HepG2 (cell line): ENCODE measurements at regions not wholly inside any gene's neighbourhood (a gene's known extent, or its start where the extent isn't known, plus 50 kb on each side); places are given as distances from the start of the nearest gene placed in this dataset.

Source experiments
- ATAC-seq: fragments of 200-7000 bp; cut with Tn5 transposase; 3 replicates; pipeline ENCODE4 v1.9.1; 2020; ENCODE audit warnings: mild to moderate bottlenecking, moderate library complexity
- BruUV-seq: library from RNA; stranded (reverse); fragments of 400-500 nt; replicated peaks from 2 replicates; lab custom pipeline; 2021; lab: Mats Ljungman, UMichigan
- CTCF ChIA-PET: fragments of 300-600 bp; formaldehyde crosslinking; extraction: SDS; loops from one replicate; lab custom pipeline; 2021; ENCODE audit warnings: low total read pairs, inconsistent platforms, low intra/inter-chr PET ratio; lab: Yijun Ruan, JAX
- POLR2A ChIA-PET: fragments of 350-600 bp; sonication (Branson Sonifier 250); formaldehyde crosslinking; loops from one replicate; lab custom pipeline; 2020; ENCODE audit warnings: antibody characterized with exemption, inconsistent platforms; lab: Yijun Ruan, JAX
- DNase-seq: peaks from one replicate; pipeline ENCODE4 v3.0.0-alpha.2; 2015; ENCODE audit warnings: low spot score
- FAIRE-seq: peaks from 3 replicates; lab custom pipeline; 2011; peaks lifted over from hg19 to GRCh38; lab: Jason Lieb, UNC
- H2AFZ ChIP-seq: one replicate; pipeline ENCODE4 v1.6.1; 2011; ENCODE audit warnings: low read length, inconsistent platforms
- H3K27ac ChIP-seq: fragments of 300-600 bp; 3 replicates; pipeline ENCODE4 v1.8.0; 2011; ENCODE audit warnings: mixed run types, mild to moderate bottlenecking, mixed read lengths, low read length, inconsistent platforms; ENCODE audit not compliant: insufficient read depth; ENCODE audit errors: extremely low read length
- H3K27me3 ChIP-seq, 2 experiments: fragments of 200-600 bp in 1 of 2; 2 replicates in 1 of 2; 3 replicates in 1 of 2; pipeline versions ENCODE4 v1.6.0 to v1.8.0; 2011; ENCODE audit warnings: low read length in 2 of 2, mild to moderate bottlenecking in 2 of 2, moderate library complexity in 2 of 2, inconsistent platforms in 1 of 2; ENCODE audit not compliant: insufficient read depth in 2 of 2, control insufficient read depth in 1 of 2
- H3K36me3 ChIP-seq, 2 experiments: fragments of 200-600 bp in 1 of 2; replicated peaks in 1 of 2; 2 replicates in 1 of 2; 3 replicates in 1 of 2; pipeline versions ENCODE4 v1.5.1 to v1.8.0; 2011; ENCODE audit warnings: low read length in 2 of 2, inconsistent platforms in 1 of 2; ENCODE audit not compliant: insufficient read depth in 2 of 2, control insufficient read depth in 1 of 2
- H3K4me1 ChIP-seq: 2 replicates; pipeline ENCODE4 v1.5.1; 2012; ENCODE audit warnings: low read length, inconsistent platforms; ENCODE audit not compliant: insufficient read depth
- H3K4me2 ChIP-seq: 2 replicates; pipeline ENCODE4 v1.6.0; 2011; ENCODE audit warnings: low read depth, low read length, inconsistent platforms
- H3K4me3 ChIP-seq, 3 experiments: fragments of 200-600 bp in 1 of 3; sonication (generic), shearing (Covaris generic) in 1 of 3; replicated peaks in 1 of 3; 2 replicates each; pipeline ENCODE4 v1.5.1; 2011 to 2016; ENCODE audit warnings: low read length in 3 of 3, inconsistent platforms in 2 of 3, low read depth in 2 of 3, mild to moderate bottlenecking in 2 of 3, control low read depth in 1 of 3, mixed read lengths in 1 of 3; ENCODE audit not compliant: insufficient read depth in 1 of 3
- H3K79me2 ChIP-seq: one replicate; pipeline ENCODE4 v1.6.1; 2011; ENCODE audit warnings: low read length, inconsistent platforms; ENCODE audit not compliant: insufficient read depth
- H3K9ac ChIP-seq: 2 replicates; pipeline ENCODE4 v1.6.0; 2011; ENCODE audit warnings: mild to moderate bottlenecking, low read depth, low read length, inconsistent platforms; ENCODE audit not compliant: insufficient read depth
- H3K9me3 ChIP-seq: 2 replicates; pipeline ENCODE4 v1.5.1; 2012; ENCODE audit warnings: mild to moderate bottlenecking, low read length
- H4K20me1 ChIP-seq: 2 replicates; pipeline ENCODE4 v1.6.0; 2011; ENCODE audit warnings: inconsistent platforms, mild to moderate bottlenecking, low read length, moderate library complexity; ENCODE audit not compliant: insufficient read depth
- CENPBD1 ChIP-seq: sonication (generic); formaldehyde crosslinking; IDR thresholded peaks from 2 replicates; pipeline ENCODE4 v1.8.0; 2022; ENCODE audit warnings: missing genetic modification reagents, low read depth, mild to moderate bottlenecking, borderline replicate concordance
- CREB1 ChIP-seq, 2 experiments: fragments of 450-650 bp in 1 of 2; IDR thresholded peaks; 2 replicates each; pipeline ENCODE4 v1.6.1; 2016 to 2017; ENCODE audit warnings: control low read depth in 1 of 2, mild to moderate bottlenecking in 1 of 2, missing compliant biosample characterization in 1 of 2, missing genetic modification characterization in 1 of 2
- HOXA9 ChIP-seq: sonication (generic); formaldehyde crosslinking; IDR thresholded peaks from 2 replicates; pipeline ENCODE4 v1.8.1; 2022; ENCODE audit warnings: missing genetic modification reagents, mild to moderate bottlenecking, moderate library complexity, borderline replicate concordance
- IRX3 ChIP-seq: sonication (generic); formaldehyde crosslinking; IDR thresholded peaks from 2 replicates; pipeline ENCODE4 v1.8.1; 2023; ENCODE audit warnings: mild to moderate bottlenecking, low read depth, missing genetic modification reagents, borderline replicate concordance
- JDP2 ChIP-seq: sonication (generic); formaldehyde crosslinking; IDR thresholded peaks from 2 replicates; pipeline ENCODE4 v1.8.1; 2022; ENCODE audit warnings: missing genetic modification reagents, borderline replicate concordance
- MBNL3 ChIP-seq: fragments of 250-450 bp; sonication (Bioruptor Pico); conservative IDR thresholded peaks from 2 replicates; pipeline ENCODE4 v1.8.0; 2022; ENCODE audit warnings: mild to moderate bottlenecking, inconsistent platforms
- PHB2 ChIP-seq: fragments of 450-650 bp; IDR thresholded peaks from 2 replicates; pipeline ENCODE4 v1.6.1; 2018; ENCODE audit not compliant: partially characterized antibody
- RFXANK ChIP-seq: IDR thresholded peaks from 2 replicates; pipeline ENCODE4 v1.6.1; 2016
- ZFP62 ChIP-seq: sonication (generic); formaldehyde crosslinking; IDR thresholded peaks from 2 replicates; pipeline ENCODE4 v1.4.0; 2020; ENCODE audit warnings: missing genetic modification reagents
- ZNF12 ChIP-seq: sonication (generic); formaldehyde crosslinking; IDR thresholded peaks from 2 replicates; pipeline ENCODE4 v1.5.0; 2020; ENCODE audit warnings: missing genetic modification reagents
- ZNF33A ChIP-seq: sonication (generic); formaldehyde crosslinking; IDR thresholded peaks from 2 replicates; pipeline ENCODE4 v1.5.1; 2020; ENCODE audit warnings: missing genetic modification reagents, mild to moderate bottlenecking, moderate library complexity, borderline replicate concordance
- ZNF552 ChIP-seq: sonication (generic); formaldehyde crosslinking; IDR thresholded peaks from 2 replicates; pipeline ENCODE4 v1.9.0; 2022; ENCODE audit warnings: missing genetic modification reagents, mild to moderate bottlenecking, borderline replicate concordance
- WGBS: methylation state at CpG from one replicate; pipeline ENCODE4 v1.1.6; 2017; ENCODE audit warnings: low lambda C conversion rate; 5-methylcytosine and 5-hydroxymethylcytosine counted together
- in situ Hi-C: cut with HindIII; loops from 2 replicates; pipeline ENCODE4 v1.10.0; 2017; ENCODE audit warnings: low pct_unique_long_range_greater_than_20kb; ENCODE audit not compliant: extremely low pct_ligation_motif_present
- intact Hi-C: fragments of 100-400 bp; cut with micrococcal nuclease; formaldehyde crosslinking; loops from one replicate; pipeline ENCODE4 v1.10.0; 2022; ENCODE audit not compliant: unreplicated experiment

DNA sequence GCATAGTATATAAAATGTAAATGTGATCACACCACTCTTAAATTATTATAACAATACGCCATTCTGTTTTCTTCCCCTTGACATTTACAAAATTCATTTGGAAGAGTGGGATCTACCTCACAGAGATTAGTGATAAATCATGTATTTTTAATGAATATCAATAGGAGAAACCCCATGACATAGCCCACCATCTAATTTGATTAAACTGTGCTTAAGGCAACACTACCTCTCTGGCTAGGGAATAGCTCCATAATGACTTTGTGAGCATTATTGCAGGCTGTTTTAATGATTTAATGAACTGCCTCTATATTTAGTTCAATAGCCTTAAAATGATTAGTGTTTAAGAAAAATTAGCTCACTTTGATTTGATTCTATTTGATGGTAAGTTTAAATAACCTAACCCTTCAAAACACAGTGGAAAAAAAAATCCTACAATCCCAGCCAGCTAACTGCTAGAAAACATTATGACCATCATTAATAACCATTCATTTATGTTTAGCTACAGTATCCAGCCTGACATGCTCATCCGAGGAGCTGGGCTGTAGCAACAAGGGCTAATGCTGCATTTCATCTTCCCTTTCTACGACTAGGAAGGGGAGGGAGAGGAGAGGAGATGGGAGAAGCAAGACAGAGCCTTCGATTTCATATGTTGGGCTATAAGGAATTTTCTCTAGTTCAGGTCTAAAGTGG, 75.3 kb upstream of the BCL11A start:
- Histone ChIP-seq H4K20me1 (no peaks in the 10 kb centered on the region), H3K9ac (no peak overlapping the region), H3K4me2 (no peak overlapping the region), H3K9me3 (no peaks in the 10 kb centered on the region), H3K36me3 (no peaks in the 10 kb centered on the region), H3K4me1 (no peaks in the 10 kb centered on the region), H2AFZ (no peak overlapping the region), H3K27me3 (peaks cover 0 to 13% of the 10 kb centered on the region in 2 experiments; a peak in 3 of 5 replicates), H3K27ac (no peak overlapping the region), H3K79me2 (no peaks in the 10 kb centered on the region), H3K4me3 (no peak overlapping the region)
- intact Hi-C loops (no loop called here), in situ Hi-C loops (no loop called here)
- FAIRE-seq (no peak), DNase-seq (no peak), ATAC-seq (no peak)
- CTCF ChIA-PET: no interaction called here
- WGBS: 1% methylated on average over 4 of the region's 4 CpGs
- TF ChIP-seq ZNF12 (CRISPR knock-in tag): no peak
- TF ChIP-seq PHB2: no peak
- TF ChIP-seq ZNF552: no peak
- TF ChIP-seq CENPBD1 (CRISPR knock-in tag): no peak
- no peak for TF ChIP-seq ZNF33A (CRISPR knock-in tag)
- no peak for TF ChIP-seq ZFP62
- TF ChIP-seq MBNL3 (CRISPR knock-in tag): no peak
- no peak for TF ChIP-seq RFXANK (CRISPR knock-in tag)
- no peak for TF ChIP-seq JDP2 (CRISPR knock-in tag)
- no peak for TF ChIP-seq IRX3 (CRISPR knock-in tag)
- TF ChIP-seq CREB1 (IDR thresholded peaks at IDR 0.05): no peak
- TF ChIP-seq CREB1 (CRISPR knock-in tag; IDR thresholded peaks at IDR 0.05): no peak
- TF ChIP-seq HOXA9 (CRISPR knock-in tag): no peak
- BruUV-seq: no TSS peak
- POLR2A ChIA-PET: no interaction called here
